Cardiac muscle cell (in vitro differentiated cells and primary cell): ENCODE measurements at regions not wholly inside any gene's neighbourhood (a gene's known extent, or its start where the extent isn't known, plus 50 kb on each side); places are given as distances from the start of the nearest gene placed in this dataset.

Source experiments
- DNase-seq, 2 donors: peaks; one replicate each; pipeline versions ENCODE4 v3.0.0 to v3.0.0-alpha.2; 2010 to 2017; ENCODE audit warnings: low read depth in 1 of 2, low spot score in 1 of 2
- H3K27ac ChIP-seq: fragments of 200-600 bp; sonication (generic); 2 replicates; pipeline ENCODE4 v1.5.1; 2016
- H3K27me3 ChIP-seq: fragments of 200-600 bp; sonication (generic); 2 replicates; pipeline ENCODE4 v1.6.0; 2016; ENCODE audit warnings: control low read depth
- H3K36me3 ChIP-seq: fragments of 200-600 bp; sonication (generic); 2 replicates; pipeline ENCODE4 v1.5.1; 2016; ENCODE audit warnings: control low read depth
- H3K4me1 ChIP-seq: fragments of 200-600 bp; sonication (generic); 2 replicates; pipeline ENCODE4 v1.8.1; 2017; ENCODE audit warnings: low read depth, mild to moderate bottlenecking, mixed run types
- H3K4me3 ChIP-seq: fragments of 200-600 bp; sonication (generic); 2 replicates; pipeline ENCODE4 v1.5.1; 2016; ENCODE audit warnings: mild to moderate bottlenecking
- H3K9me3 ChIP-seq: fragments of 200-600 bp; sonication (generic); 2 replicates; pipeline ENCODE4 v1.5.1; 2017; ENCODE audit warnings: low read depth, mild to moderate bottlenecking, control low read depth
- TF ChIP-seq, protein P1 (sequence below): IDR thresholded peaks from 2 replicates; pipeline ENCODE4 v1.5.1; 2012; ENCODE audit warnings: low read depth, mild to moderate bottlenecking, low read length

DNA sequence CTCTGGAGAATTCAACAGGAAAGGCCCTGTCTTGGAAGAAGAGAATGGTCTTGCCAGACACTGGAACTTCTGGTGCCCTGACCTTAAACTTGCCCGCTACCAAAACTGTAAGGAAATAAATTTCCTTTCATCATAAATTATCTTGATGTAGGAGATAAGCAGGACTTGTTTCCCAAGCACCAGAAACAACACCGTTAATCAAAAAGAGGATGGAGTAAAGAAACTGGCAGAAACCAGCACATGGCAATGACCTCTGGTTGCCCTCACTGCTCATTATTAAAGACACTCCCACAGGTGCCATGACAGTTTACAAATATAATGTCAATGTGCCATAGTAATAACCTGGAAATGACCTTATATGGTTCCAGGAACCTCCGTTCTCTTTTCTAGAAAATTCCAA, 426.1 kb downstream of the EDEM1 start:
- Histone ChIP-seq H3K9me3 (no peaks in the 10 kb centered on the region), H3K4me1 (no peaks in the 10 kb centered on the region), H3K4me3 (no peak overlapping the region), H3K27me3 (no peaks in the 10 kb centered on the region), H3K36me3 (no peaks in the 10 kb centered on the region), H3K27ac (no peak overlapping the region)
- no peak for DNase-seq
- TF ChIP-seq, protein P1, sequence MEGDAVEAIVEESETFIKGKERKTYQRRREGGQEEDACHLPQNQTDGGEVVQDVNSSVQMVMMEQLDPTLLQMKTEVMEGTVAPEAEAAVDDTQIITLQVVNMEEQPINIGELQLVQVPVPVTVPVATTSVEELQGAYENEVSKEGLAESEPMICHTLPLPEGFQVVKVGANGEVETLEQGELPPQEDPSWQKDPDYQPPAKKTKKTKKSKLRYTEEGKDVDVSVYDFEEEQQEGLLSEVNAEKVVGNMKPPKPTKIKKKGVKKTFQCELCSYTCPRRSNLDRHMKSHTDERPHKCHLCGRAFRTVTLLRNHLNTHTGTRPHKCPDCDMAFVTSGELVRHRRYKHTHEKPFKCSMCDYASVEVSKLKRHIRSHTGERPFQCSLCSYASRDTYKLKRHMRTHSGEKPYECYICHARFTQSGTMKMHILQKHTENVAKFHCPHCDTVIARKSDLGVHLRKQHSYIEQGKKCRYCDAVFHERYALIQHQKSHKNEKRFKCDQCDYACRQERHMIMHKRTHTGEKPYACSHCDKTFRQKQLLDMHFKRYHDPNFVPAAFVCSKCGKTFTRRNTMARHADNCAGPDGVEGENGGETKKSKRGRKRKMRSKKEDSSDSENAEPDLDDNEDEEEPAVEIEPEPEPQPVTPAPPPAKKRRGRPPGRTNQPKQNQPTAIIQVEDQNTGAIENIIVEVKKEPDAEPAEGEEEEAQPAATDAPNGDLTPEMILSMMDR, result no peak

DNA sequence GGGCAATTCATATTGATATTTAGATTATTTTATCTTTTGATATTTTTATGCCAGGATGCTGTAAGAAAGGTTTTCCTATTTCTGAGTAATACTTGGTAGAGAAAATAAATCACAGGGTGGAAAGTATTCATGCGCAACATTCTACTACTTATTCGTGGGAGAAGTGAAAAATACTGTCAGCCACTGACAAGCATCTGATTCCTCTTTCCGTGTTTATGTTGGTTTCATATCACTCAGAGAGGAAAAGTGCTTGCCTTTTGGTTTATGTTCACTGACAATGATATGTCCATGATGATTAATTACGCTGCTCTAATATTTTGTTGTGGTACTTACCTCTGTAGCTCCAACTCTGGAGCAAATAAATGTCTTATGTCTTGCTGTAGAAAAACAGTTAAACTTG, 429.4 kb downstream of the EDEM1 start:
- Histone ChIP-seq H3K36me3 (no peaks in the 10 kb centered on the region), H3K27ac (no peak overlapping the region), H3K9me3 (no peaks in the 10 kb centered on the region), H3K27me3 (no peaks in the 10 kb centered on the region), H3K4me3 (no peak overlapping the region), H3K4me1 (no peaks in the 10 kb centered on the region)
- DNase-seq, result no peak
- TF ChIP-seq, protein P1, result no peak

DNA sequence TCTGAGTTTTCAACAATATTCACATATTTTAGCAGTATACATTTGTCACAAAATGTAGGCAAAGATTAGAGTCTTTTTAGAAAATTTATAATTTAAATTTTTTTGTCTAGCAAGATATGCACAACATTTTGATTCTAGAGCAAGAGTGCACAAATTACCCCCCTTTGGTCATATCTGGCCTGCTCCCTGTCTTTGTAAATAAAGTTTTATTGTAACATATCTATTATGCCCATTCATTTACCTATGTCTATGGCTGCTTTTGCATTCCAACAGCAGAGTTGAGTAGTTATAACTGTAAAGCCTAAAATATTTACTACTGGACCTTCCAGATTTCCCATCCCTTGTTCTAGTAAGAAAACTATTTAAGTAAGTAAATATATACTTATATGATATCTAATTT, 430.7 kb downstream of the EDEM1 start:
- no peaks in the 10 kb centered on the region for H3K4me1 ChIP-seq
- H3K9me3 ChIP-seq, result no peaks in the 10 kb centered on the region
- no peaks in the 10 kb centered on the region for H3K27me3 ChIP-seq
- no peak overlapping the region for H3K27ac ChIP-seq
- no peaks in the 10 kb centered on the region for H3K36me3 ChIP-seq
- H3K4me3 ChIP-seq, result no peak overlapping the region
- DNase-seq, result no peak
- TF ChIP-seq, protein P1, result no peak

DNA sequence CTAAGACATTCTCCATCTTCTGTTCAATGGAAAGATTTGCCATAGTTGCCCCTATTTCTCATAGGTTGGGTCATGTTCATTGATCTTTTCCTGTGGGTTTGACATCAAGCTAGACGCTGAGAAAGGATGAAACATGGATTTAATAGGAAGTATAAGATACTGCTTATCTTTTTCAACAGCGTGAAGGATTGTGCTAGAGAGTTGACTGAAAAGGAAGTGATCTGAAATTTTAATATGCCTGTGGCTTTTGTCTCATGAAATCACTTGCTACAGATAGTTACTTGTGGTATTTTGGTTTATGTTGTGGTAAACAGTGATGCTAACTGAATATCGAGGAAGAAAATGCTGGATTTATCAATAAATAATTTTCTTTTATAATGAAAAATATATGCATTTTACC, 442.9 kb downstream of the EDEM1 start:
- Histone ChIP-seq H3K4me1 (no peaks in the 10 kb centered on the region), H3K36me3 (no peaks in the 10 kb centered on the region), H3K27me3 (no peaks in the 10 kb centered on the region), H3K9me3 (no peaks in the 10 kb centered on the region), H3K27ac (no peak overlapping the region), H3K4me3 (no peak overlapping the region)
- TF ChIP-seq, protein P1, result no peak
- DNase-seq, result no peak

DNA sequence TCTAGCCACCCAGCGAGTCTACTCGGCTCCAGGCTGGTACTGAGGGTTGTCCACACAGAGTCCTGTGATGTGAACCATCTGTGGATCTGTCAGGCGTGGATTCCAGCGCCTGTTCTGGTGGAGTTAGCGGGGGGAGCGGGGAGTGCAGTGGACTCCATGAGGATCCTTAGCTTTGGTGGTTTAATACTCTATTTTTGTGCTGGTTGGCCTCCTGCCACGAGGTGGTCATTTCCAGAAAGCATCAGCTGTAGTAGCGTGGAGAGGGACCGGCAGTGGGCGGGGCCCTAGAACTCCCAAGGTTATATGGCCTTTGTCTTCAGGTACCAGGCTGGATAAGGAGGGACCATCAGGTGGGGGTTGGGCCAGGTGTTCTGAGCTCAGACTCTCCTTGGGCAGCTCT, 446.5 kb downstream of the EDEM1 start:
- TF ChIP-seq, protein P1, result no peak
- H3K4me1 ChIP-seq, result no peaks in the 10 kb centered on the region
- H3K4me3 ChIP-seq, result no peak overlapping the region
- no peak for DNase-seq
- H3K36me3 ChIP-seq, result no peaks in the 10 kb centered on the region
- H3K27me3 ChIP-seq, result no peaks in the 10 kb centered on the region
- no peak overlapping the region for H3K27ac ChIP-seq
- H3K9me3 ChIP-seq, result no peaks in the 10 kb centered on the region

DNA sequence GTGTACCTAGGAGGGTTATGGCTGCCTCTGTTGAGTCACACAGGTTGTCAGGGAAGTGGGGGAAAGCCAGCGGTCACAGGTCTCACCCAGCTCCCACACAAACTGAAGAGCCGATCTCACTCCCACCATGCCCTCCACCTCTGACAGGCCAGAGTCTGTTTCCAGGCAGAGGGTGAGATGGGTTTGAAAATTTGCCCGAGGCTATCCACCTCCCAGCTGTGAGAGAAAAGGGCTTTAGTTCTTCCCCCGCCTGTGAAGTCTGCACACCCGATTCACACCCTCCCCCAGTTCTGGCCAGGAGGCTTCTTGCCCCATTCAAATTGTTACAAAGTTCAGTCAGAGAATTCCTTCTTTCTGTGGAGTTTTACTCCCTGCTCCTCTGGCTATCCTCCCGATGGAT, 446.9 kb downstream of the EDEM1 start:
- H3K27ac ChIP-seq, result no peak overlapping the region
- H3K27me3 ChIP-seq, result no peaks in the 10 kb centered on the region
- H3K9me3 ChIP-seq, result no peaks in the 10 kb centered on the region
- no peaks in the 10 kb centered on the region for H3K36me3 ChIP-seq
- TF ChIP-seq, protein P1, result no peak
- H3K4me1 ChIP-seq, result no peaks in the 10 kb centered on the region
- DNase-seq, result no peak
- no peak overlapping the region for H3K4me3 ChIP-seq
